Ishikawa (cell line): ENCODE measurements at regions not wholly inside any gene's neighbourhood (a gene's known extent, or its start where the extent isn't known, plus 50 kb on each side); places are given as distances from the start of the nearest gene placed in this dataset.

Experiments
- CEBPB ChIP-seq: IDR thresholded peaks from 2 replicates; pipeline ENCODE4 v1.6.1; 2012
- CREB1 ChIP-seq: IDR thresholded peaks from 2 replicates; pipeline ENCODE4 v1.6.1; 2012; ENCODE audit warnings: low read depth
- EP300 ChIP-seq: IDR thresholded peaks from 2 replicates; pipeline ENCODE4 v1.6.1; 2012; ENCODE audit warnings: borderline replicate concordance
- FOXM1 ChIP-seq: IDR thresholded peaks from 2 replicates; pipeline ENCODE4 v1.6.1; 2012; ENCODE audit warnings: low read depth, borderline replicate concordance
- MAX ChIP-seq: IDR thresholded peaks from 2 replicates; pipeline ENCODE4 v1.6.1; 2012
- NFIC ChIP-seq: IDR thresholded peaks from 2 replicates; pipeline ENCODE4 v1.6.1; 2012
- RAD21 ChIP-seq: IDR thresholded peaks from 2 replicates; pipeline ENCODE4 v1.6.1; 2012; ENCODE audit warnings: low read depth
- TAF1 ChIP-seq: IDR thresholded peaks from 2 replicates; pipeline ENCODE4 v1.6.1; 2012; ENCODE audit warnings: low read depth, mild to moderate bottlenecking
- TCF12 ChIP-seq: IDR thresholded peaks from 2 replicates; pipeline ENCODE4 v1.6.1; 2012; ENCODE audit warnings: low read depth
- TEAD4 ChIP-seq: IDR thresholded peaks from 2 replicates; pipeline ENCODE4 v1.6.1; 2012
- YY1 ChIP-seq: IDR thresholded peaks from 2 replicates; pipeline ENCODE4 v1.6.1; 2012; ENCODE audit warnings: low read depth
- ZBTB7A ChIP-seq: IDR thresholded peaks from 2 replicates; pipeline ENCODE4 v1.6.1; 2012; ENCODE audit warnings: low read depth
- TF ChIP-seq, protein P1 (sequence below): IDR thresholded peaks from 2 replicates; pipeline ENCODE4 v1.6.1; 2012; ENCODE audit warnings: low read depth, mild to moderate bottlenecking
- TF ChIP-seq, protein P2 (sequence below): IDR thresholded peaks from 2 replicates; pipeline ENCODE4 v1.6.1; 2012

- TF ChIP-seq MAX = no peak
- TF ChIP-seq CREB1 = no peak
- no peak for TF ChIP-seq FOXM1
- no peak for TF ChIP-seq CEBPB
- no peak for TF ChIP-seq NFIC
- no peak for TF ChIP-seq RAD21
- TF ChIP-seq, protein P1, sequence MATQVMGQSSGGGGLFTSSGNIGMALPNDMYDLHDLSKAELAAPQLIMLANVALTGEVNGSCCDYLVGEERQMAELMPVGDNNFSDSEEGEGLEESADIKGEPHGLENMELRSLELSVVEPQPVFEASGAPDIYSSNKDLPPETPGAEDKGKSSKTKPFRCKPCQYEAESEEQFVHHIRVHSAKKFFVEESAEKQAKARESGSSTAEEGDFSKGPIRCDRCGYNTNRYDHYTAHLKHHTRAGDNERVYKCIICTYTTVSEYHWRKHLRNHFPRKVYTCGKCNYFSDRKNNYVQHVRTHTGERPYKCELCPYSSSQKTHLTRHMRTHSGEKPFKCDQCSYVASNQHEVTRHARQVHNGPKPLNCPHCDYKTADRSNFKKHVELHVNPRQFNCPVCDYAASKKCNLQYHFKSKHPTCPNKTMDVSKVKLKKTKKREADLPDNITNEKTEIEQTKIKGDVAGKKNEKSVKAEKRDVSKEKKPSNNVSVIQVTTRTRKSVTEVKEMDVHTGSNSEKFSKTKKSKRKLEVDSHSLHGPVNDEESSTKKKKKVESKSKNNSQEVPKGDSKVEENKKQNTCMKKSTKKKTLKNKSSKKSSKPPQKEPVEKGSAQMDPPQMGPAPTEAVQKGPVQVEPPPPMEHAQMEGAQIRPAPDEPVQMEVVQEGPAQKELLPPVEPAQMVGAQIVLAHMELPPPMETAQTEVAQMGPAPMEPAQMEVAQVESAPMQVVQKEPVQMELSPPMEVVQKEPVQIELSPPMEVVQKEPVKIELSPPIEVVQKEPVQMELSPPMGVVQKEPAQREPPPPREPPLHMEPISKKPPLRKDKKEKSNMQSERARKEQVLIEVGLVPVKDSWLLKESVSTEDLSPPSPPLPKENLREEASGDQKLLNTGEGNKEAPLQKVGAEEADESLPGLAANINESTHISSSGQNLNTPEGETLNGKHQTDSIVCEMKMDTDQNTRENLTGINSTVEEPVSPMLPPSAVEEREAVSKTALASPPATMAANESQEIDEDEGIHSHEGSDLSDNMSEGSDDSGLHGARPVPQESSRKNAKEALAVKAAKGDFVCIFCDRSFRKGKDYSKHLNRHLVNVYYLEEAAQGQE = no peak
Observed at GRCh38 chr2:219803294-219803693, 175.9 kb downstream of the SLC4A3 start.

DNA sequence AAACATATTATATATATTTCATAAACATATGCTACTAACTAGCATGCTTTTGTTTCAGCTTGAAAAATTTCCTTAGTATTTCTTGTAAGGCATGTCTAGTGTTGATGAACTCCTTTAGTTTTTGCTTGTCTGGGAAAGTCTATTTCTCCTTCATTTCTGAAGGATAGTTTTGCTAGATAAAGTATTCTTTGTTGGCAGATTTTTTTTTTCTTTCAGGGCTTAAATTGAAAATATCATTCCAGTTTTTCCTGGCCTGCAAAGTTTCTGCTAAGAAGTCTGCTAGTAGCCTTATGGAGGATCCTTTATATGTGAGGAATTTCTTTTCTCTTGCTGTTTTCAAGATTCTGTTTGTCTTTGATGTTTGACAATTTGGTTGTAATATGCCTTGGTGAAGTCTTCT is 183.5 kb downstream of the SLC4A3 start:
- TF ChIP-seq CEBPB (no peak), TAF1 (no peak), EP300 (no peak), YY1 (no peak), MAX (no peak), FOXM1 (no peak), TEAD4 (no peak), NFIC (no peak), RAD21 (no peak), ZBTB7A (no peak), CREB1 (no peak)
- TF ChIP-seq, protein P2, sequence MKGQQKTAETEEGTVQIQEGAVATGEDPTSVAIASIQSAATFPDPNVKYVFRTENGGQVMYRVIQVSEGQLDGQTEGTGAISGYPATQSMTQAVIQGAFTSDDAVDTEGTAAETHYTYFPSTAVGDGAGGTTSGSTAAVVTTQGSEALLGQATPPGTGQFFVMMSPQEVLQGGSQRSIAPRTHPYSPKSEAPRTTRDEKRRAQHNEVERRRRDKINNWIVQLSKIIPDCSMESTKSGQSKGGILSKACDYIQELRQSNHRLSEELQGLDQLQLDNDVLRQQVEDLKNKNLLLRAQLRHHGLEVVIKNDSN = no peak

- no peak for TF ChIP-seq RAD21
- TF ChIP-seq ZBTB7A = no peak
- TF ChIP-seq CREB1 = no peak
Observed at GRCh38 chr2:219812672-219813071, 185.2 kb downstream of the SLC4A3 start.

DNA sequence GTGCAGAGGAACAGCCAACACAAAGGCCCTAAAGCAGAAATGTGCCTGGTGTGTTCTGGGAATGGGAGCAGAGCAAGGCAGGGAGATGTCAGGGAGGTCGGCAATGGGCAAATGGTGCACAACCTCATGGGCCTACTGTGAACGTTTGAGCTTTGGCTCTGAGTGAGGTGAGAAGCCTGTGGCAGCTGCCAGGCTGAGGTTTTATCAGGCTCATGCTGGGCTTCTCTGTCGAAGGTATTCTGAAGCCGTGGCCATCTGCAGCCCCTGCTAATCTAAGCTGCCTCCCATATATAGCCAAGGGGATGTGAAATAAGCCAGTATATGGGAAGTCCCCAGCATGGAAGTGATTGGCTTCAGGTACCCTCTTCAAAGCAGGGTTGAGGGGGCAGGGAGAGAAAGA is 193.3 kb downstream of the SLC4A3 start:
- TF ChIP-seq NFIC = no peak
- TF ChIP-seq, protein P2 = no peak
- TF ChIP-seq FOXM1 = no peak
- TF ChIP-seq TAF1 = no peak
- TF ChIP-seq TCF12 = no peak
- TF ChIP-seq YY1 = no peak
- TF ChIP-seq MAX = no peak
- TF ChIP-seq, protein P1 = no peak
- no peak for TF ChIP-seq TEAD4
- no peak for TF ChIP-seq CEBPB

- TF ChIP-seq TAF1 = no peak
Observed at GRCh38 chr2:219823574-219823973, 196.1 kb downstream of the SLC4A3 start.

GRCh38 chr2:219824996-219825395 is 197.6 kb downstream of the SLC4A3 start:
- no peak for TF ChIP-seq MAX
- TF ChIP-seq, protein P1 = no peak
